ENCODE measurements at regions not wholly inside any gene's neighbourhood (a gene's known extent, or its start where the extent isn't known, plus 50 kb on each side); places are given as distances from the start of the nearest gene placed in this dataset.

DNA sequence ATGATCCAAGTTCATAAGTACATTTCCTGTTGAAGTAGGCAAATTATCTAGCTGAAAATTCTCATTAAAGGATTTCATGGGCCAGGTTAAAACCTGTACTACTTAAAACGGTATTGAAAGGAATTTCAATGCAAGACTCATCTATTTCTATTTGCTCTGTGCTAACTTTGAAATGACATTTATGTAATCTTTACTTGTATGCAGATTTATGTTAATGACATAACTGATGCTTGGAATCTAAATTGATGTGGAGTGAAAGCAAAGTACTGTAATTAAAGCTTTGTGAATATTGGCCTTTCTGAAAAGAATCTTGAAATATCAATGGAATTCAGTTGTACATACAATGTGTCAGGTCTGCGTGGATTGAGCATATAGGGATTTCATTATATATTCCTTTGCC lies 390.0 kb downstream of the CPS1 start:
- TF ChIP-seq CTCF (conservative IDR thresholded peaks at IDR 0.05 in 1 of 2, IDR thresholded peaks at IDR 0.05 in 1 of 2; ENCODE audit: low read depth in 1 of 2, low read length in 2 of 2) (no peak), EZH2 (IDR thresholded peaks at IDR 0.05; ENCODE audit: low read length, missing control alignments) (no peak)
